GM13977 (cell line): ENCODE measurements at regions not wholly inside any gene's neighbourhood (a gene's known extent, or its start where the extent isn't known, plus 50 kb on each side); places are given as distances from the start of the nearest gene placed in this dataset.

Source experiments
- DNase-seq: peaks from one replicate; pipeline ENCODE4 v3.0.0; 2012; ENCODE audit warnings: low spot score
- CTCF ChIP-seq: IDR thresholded peaks from 2 replicates; pipeline ENCODE4 v1.5.1; 2012; ENCODE audit warnings: mild to moderate bottlenecking, control low read depth; ENCODE audit not compliant: insufficient read depth; ENCODE audit errors: extremely low read depth, missing control alignments
- in situ Hi-C: fragments of 300-500 bp; cut with MboI; formaldehyde crosslinking; loops from one replicate; pipeline ENCODE4 v1.12.0; 2022; ENCODE audit warnings: low sequenced_read_pairs, low pct_unique_long_range_greater_than_20kb, mixed read lengths, inconsistent platforms; ENCODE audit not compliant: unreplicated experiment

GRCh38 chr11:8335186-8335585, 71.5 kb upstream of the LMO1 start:
- no peak for DNase-seq
- in situ Hi-C loops, result loop anchor here (25.0 kb wide), 1 partner anchor 227 kb away; no protein-coding TSS in a partner anchor
- TF ChIP-seq CTCF, result no peak

- DNase-seq, result no peak
- in situ Hi-C loops, result loop anchor here (25.0 kb wide), 1 partner anchor 228 kb away; no protein-coding TSS in a partner anchor
- TF ChIP-seq CTCF, result no peak
These were observed 70.2 kb upstream of the LMO1 start for GRCh38 chr11:8333811-8334401.

- TF ChIP-seq CTCF, result no peak
- no peak for DNase-seq
- in situ Hi-C loops, result loop anchor here (25.0 kb wide), 1 partner anchor 229 kb away; no protein-coding TSS in a partner anchor
These were observed 69.7 kb upstream of the LMO1 start for GRCh38 chr11:8333376-8333775.

DNA sequence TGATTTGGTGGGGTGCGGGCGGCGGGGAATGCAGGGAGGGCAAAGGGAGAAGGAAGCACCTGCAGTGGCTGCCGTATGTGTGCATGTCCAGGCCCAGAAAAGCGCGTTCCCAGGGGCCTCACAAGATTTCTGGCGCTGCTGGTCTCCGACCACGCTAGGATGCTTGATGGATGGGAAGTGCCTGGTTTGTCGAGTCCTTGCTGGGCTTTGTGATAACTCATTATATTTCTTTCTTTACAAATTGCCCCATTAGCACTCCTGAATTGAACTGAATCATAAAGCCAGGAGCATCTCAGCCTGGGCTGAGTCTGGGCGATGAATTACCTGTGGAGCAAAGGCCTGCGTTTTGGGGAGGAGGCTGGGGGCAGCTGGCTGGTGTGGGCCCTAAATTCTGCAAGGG, 69.2 kb upstream of the LMO1 start:
- no peak for DNase-seq
- TF ChIP-seq CTCF, result no peak
- in situ Hi-C loops, result loop anchor here (25.0 kb wide), 1 partner anchor 229 kb away; no protein-coding TSS in a partner anchor

GRCh38 chr11:8332196-8332595, 68.5 kb upstream of the LMO1 start:
- no peak for TF ChIP-seq CTCF
- in situ Hi-C loops, result loop anchor here (25.0 kb wide), 1 partner anchor 230 kb away; no protein-coding TSS in a partner anchor
- DNase-seq, result no peak

- TF ChIP-seq CTCF, result no peak
- in situ Hi-C loops, result loop anchor here (25.0 kb wide), 1 partner anchor 231 kb away; no protein-coding TSS in a partner anchor
- no peak for DNase-seq
These were observed 68.1 kb upstream of the LMO1 start for GRCh38 chr11:8331767-8332166.

DNA sequence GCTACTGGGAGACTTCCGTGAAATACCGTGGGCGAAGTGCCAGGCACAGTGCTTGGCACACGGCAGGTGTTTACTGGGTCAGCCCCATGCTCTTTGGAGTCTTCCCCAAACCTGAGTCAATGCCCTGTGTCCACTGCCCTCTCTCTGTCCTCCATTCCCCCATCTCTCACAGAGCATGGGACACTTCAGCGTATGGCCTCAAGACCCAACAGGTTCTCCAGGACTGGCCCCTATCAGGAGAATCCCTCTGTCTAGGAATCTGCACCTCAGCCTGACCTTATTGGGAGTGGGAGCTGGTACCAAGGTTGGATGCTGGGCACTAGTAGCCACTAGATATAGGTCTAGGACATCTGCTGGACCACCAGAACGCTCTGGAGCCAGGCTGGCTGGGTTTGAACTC, 67.2 kb upstream of the LMO1 start:
- DNase-seq, result no peak
- no peak for TF ChIP-seq CTCF
- in situ Hi-C loops, result loop anchor here (25.0 kb wide), 1 partner anchor 231 kb away; no protein-coding TSS in a partner anchor
